ENCODE measurements at regions not wholly inside any gene's neighbourhood (a gene's known extent, or its start where the extent isn't known, plus 50 kb on each side); places are given as distances from the start of the nearest gene placed in this dataset.

DNA sequence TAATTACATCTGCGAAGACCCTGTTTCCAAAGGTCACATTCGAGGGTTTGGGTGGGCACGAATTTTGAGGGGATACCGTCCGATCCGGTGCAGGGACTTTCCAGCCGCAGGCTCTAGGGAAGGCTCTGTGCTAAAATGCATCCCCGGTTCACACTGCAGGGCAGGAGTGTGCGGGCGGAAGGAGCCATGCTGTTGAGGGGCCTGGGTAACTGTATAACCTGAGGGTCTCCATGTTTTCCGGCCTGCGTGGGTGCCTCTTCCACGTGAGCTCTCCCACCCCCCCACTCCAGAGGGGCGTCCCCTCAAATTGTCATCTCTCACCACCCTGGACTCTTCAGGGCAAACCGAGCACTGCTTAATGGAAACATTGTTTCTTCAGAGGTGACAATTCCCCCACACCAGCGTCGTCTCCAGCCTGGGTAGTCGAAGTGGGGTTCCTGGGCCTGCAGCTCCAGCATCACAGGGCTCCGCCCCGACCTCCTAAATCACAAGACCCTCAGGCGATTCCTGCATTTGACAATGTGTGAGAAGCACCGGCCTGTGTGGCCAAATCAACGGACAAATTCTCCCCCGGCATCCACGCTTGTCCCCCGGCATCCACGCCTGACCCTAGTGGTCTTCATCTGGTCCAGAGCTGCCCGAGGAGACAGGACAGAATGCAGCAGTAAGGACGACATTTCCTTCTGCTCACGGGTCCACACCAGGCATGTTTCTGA is 51.2 kb downstream of the FOXL3 start:
- intact Hi-C loops (cut with micrococcal nuclease) = no loop called here

- intact Hi-C loops (cut with micrococcal nuclease) = no loop called here
Observed at GRCh38 chr7:341841-342638, 52.1 kb downstream of the FOXL3 start.

DNA sequence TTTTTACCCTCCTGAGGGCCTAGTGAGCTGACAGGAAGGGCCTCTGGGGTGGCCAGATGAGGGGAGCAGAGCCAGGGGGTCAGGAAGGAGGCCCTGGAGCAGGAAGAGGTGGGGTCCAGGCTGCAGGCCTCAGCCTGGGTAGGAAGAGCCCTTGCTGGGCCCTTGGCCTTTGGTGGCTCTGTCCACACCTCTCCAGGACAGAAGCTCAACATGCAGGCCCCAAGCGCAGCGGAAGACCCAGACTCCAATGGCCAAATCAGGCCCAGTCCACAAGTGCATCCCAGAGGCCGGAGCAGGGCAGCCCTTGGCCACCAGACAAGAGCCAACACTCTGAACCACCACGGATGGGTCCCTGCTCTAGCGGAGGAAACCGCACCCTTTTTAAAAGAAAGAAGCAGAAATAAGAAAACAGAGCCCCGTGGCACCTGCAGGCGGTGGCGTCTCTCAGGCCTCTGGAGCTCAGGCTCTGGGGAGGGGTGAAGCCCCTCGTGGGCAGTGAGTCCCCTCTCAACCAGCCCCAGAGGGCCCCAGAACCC is 52.8 kb downstream of the FOXL3 start:
- intact Hi-C loops (cut with micrococcal nuclease) = no loop called here

DNA sequence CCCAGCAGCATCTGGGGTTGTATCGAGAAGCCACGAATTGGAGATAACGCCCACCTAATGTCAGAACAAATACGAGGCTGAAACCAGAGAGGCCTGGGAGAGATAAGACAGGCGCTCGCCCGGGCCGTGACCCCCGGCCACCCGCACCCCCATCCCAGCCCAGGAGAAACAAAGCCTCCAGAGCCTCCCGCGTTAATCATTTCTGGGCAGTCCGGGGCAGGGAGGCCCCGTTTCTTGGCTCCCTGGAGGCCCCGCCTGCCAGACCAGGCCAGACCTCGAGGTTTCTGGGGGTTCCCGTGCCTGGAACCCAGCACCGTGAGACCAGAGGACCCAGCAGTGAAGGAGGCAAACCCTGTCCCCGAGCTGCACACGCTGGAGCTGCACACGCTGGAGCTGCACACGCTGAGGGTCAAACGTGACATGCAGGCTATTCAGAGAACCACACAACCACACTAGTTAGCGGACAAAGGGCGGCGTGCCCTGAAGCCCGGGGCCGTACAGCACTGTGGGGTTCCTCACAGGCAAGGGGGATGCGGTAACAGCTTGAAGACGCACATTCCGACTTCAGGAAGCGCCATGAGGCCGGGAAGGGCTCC is 53.4 kb downstream of the FOXL3 start:
- intact Hi-C loops (cut with micrococcal nuclease) = no loop called here

DNA sequence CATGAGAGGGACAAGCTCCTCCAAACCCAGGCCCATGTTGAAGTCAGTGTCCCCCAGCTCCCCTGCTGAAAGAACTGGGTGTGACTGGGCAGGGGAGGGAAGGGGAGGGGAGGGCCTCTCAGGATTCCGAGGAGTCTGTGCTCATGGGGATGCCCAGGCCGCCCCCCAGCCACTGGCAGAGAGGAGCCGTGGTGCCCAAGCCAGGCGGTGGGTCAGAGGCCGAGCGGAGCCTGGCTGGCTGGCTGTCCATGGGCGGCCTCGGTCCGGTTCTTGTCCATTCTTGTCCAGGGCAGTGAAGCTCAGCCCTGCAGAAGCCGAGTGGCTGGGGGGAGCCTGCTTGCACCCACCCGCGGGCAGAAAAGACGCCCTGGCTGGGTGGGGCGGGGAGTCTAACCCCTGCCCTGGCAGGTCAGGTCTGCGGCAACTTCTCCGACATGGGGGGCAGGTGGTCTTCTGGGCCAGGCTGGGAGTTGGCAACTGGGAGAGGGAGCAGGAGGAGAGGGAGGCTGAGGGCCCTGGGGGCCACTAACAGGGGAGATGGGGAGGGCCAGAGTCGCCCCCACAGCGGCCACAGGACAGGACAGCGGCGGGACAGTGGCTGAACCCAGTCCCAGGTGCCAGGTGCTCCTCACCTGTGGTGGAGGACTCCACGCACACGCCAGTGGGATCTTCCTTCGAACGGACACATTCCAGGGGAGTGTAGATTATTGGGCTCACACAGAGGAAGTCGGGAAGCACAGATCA is 54.1 kb downstream of the FOXL3 start:
- intact Hi-C loops (cut with micrococcal nuclease) = no loop called here

DNA sequence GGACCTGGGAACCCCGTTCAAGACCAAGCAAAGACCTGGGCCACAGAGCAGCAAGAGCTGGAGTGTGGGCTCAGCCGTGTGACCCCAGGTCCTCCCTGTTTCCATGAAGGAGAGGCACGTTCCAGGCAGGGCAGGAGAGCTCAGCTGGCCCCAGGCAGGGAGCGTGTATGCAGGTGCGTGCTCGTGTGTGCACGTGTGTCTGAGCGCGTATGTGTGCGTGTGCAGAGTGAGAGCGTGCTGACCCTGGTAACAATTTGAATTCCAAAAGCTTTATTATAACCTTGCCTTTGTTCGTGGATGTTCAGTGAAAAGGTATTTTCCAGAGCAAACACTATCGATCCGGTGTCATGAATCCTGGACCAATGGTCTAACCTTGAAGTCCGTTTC is 54.6 kb downstream of the FOXL3 start:
- intact Hi-C loops (cut with micrococcal nuclease) = no loop called here

GRCh38 chr7:346116-346898 is 56.3 kb downstream of the FOXL3 start:
- intact Hi-C loops (cut with micrococcal nuclease) = no loop called here

- intact Hi-C loops (cut with micrococcal nuclease) = no loop called here
Observed at GRCh38 chr7:347001-347590, 57.1 kb downstream of the FOXL3 start.

DNA sequence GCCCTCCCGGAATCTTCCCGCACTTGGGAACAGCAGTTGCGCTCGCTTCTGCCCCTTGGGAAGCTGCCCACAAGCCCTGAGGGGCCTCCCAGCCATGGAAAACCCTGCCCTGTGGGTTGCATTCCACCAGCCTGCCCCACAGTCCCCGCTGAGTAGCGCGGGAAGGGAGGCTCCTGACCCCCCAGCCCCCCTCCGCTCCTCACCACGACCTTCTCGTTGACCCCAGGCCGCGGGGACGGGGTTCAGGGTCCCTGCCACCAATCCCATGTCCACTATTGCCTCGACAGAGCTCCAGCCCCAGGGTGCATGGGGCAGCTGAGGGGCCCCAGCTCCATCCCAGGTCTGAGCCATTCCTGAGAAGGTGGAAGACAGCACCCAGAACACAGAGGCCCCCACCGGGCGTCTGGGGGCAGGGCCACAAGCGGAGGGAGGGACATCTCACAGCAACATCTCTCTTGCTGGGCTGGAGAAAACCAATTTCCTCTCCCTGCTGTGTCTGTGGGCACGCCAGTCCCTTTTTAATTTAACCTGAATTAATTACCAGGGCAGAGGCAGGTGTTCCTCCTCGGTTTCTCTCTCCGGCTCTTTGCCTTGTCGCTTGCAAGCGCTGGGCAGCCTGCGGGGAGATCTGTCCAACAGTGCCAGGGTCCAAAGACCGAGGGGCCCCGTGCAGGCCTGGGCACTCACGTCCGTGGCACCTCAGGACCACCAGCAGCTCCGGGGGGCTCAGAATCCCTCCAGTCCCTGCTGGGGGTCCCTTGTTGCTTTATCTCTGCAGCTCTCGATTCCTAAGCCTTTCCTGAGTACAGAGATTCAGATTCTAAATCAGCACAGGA is 57.9 kb downstream of the FOXL3 start:
- intact Hi-C loops (cut with micrococcal nuclease) = no loop called here

DNA sequence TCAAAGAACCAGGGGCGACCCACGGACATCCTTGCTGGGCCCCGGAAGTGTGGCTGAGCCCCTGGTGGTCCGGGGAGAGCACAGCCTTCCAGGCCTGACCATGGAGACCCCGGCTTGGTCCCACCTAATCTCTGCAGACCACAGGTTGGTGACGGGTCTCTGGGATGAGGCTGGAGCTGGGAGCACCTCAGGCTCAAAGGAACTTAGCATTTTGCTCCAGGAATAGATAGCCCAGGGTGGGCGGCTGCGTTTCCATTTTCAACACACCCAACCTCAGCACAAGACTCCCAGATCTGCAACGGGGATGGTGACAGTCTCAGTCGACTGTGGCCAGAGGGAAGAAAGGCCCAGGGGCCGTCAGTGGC is 58.5 kb downstream of the FOXL3 start:
- intact Hi-C loops (cut with micrococcal nuclease) = no loop called here

GRCh38 chr7:348962-349743 is 59.2 kb downstream of the FOXL3 start:
- intact Hi-C loops (cut with micrococcal nuclease) = no loop called here

- intact Hi-C loops (cut with micrococcal nuclease) = loop anchor here (1.0 kb wide), 2 partner anchors 11 to 234 kb away; no protein-coding TSS in a partner anchor
Observed at GRCh38 chr7:351256-351655, 61.3 kb downstream of the FOXL3 start.

DNA sequence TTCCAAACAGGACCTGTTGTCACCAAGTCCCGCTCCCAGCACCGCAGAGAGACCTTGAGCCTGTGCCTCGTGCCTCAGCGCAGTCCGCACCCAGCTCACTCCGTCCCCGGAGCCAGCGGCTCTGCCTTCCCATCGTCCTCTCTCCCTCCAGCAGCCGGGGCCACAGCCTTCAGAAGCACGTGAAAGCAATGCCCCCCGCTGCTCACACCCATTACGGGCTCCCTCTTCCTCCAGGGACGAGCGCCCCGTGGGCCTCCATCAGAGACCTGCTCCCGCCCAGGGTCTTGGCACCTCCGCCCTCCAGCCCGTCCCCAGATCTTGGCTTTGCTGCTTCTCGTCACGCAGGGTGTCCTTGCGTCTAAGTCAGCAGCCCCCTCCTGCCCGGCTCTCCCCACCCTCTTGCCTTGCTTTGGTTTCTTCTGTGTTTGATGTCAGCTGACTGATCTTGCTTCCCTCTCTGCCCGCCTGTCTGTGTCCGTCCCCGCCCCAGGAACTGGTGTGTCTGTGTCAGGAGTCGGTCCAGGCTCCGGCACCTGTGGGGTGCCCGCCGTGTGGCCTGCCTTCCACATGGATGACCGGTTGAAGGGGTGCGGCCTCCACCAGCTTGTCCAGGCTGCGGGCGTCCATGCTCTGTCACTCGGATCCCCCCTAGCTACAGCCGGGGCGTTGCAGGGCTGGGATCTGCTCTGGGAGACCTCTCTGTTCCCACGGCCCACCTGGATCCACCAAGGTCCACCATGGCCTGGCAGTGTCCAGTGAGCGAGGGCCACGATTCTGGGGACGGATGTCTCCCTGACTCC is 61.9 kb downstream of the FOXL3 start:
- intact Hi-C loops (cut with micrococcal nuclease) = loop anchor here (1.0 kb wide), 2 partner anchors 10 to 233 kb away; no protein-coding TSS in a partner anchor

GRCh38 chr7:353746-354325 is 63.9 kb downstream of the FOXL3 start:
- intact Hi-C loops (cut with micrococcal nuclease) = no loop called here

GRCh38 chr7:354597-355470 is 64.9 kb downstream of the FOXL3 start:
- intact Hi-C loops (cut with micrococcal nuclease) = no loop called here

DNA sequence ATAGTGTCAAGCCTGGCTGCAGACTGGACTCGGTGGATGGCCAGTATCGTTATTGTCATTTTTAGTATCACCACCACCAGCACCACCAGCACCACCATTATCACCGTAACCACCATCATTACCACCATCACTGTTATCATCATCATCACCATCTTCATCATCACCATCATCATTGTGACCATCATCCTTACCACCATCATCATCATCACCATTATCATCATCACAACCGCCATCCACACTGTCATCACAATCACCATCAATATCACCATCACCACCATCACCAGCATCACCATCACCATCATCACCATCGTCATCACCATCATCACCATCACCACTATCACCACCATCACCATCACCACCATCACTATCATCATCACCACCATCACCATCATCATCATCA is 65.6 kb downstream of the FOXL3 start:
- intact Hi-C loops (cut with micrococcal nuclease) = no loop called here
